GM18505 (cell line): ENCODE measurements at regions not wholly inside any gene's neighbourhood (a gene's known extent, or its start where the extent isn't known, plus 50 kb on each side); places are given as distances from the start of the nearest gene placed in this dataset.

ENCODE experiments used
- ATAC-seq: cut with Tn5 transposase; IDR thresholded peaks from one replicate; pipeline ENCODE4 v1.9.1; 2021; ENCODE audit not compliant: unreplicated experiment
- POLR2A ChIP-seq: IDR thresholded peaks from 4 replicates; pipeline ENCODE4 v1.6.1; 2011; ENCODE audit warnings: borderline replicate concordance; ENCODE audit not compliant: insufficient read depth, insufficient read length; ENCODE audit errors: extremely low read depth

DNA sequence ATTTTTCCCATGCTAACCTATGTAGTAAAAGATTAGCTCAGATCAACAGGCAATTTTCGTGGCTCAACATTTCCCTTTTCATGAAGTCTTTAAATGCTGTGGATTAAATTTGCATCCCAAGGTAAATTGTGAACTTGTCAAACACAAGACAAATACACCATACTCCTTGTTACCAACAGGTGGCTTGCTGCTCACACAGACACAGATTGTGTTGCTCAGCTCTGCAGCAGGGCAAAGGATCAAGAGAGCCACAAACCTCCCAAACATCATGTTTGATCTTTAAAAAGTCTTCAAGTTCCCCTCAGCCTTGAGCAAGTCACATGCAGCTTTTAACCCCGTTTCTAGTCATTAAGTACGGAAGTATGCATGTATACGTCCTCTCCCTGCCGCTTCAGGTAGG is 119.6 kb upstream of the CNTNAP4 start:
- TF ChIP-seq POLR2A = no peak
- no peak for ATAC-seq

DNA sequence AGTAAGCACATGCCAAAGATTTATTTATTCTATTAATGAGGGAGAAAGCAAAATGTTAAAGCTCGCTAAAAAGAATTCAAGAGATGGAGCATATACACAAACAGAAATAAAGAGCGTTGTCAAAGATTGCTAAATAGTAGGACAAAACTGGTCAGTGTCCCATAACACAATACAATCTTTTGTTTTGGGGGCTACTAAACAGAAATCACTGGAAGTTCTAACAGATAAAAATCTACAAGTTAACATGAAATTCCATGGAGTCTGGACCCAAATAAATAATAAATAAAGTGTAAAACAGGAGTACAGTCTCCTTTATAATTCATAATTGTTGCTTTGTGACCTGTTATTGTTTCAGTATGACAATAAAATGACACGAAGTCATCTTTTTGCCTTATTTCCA is 115.2 kb upstream of the CNTNAP4 start:
- ATAC-seq = no peak
- no peak for TF ChIP-seq POLR2A

DNA sequence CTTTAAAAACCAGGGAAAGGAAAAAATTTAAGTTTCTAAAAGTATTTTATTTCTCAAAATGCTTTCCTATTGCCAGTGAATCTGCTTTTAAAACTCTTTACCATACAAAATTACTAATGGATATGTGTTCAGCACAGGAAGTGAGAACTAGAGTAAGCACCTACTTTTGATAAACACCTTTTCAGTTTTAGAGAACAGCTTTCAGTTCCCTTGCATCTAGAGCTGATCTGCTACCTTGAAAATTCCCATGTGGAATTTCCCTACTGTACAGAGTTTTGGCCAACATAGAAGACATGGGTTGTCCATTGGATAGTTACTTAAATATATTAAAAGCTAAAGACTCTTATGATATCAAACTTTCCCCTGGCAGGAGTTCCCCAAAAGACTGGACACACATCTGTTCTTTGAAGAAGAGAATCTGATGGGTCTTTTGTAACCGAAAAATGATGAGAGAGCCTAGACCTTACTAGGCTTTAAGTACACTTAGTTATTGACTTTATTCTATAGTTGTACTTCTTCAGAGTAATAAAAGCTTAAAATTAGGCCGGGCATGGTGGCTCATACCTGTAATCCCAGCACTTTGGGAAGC is 112.1 kb upstream of the CNTNAP4 start:
- ATAC-seq = no peak
- no peak for TF ChIP-seq POLR2A

DNA sequence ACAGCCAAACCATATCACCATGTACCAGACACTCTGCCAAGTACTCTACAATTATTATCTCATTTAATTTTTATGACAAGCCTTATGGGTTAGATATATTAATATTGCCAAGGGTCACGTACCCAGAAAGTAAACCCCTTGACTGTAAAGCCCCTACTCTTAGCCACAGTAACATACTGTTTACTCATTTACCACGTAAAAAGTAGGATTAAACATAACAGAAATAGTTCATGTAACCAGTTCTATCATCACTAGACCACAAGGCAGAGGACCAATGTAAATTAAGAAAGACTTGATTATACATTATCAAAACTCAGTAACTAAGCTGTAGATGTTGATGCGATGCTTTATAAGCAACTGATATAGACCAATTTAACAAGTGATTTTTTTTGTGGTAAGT is 101.5 kb upstream of the CNTNAP4 start:
- ATAC-seq = no peak
- TF ChIP-seq POLR2A = no peak

DNA sequence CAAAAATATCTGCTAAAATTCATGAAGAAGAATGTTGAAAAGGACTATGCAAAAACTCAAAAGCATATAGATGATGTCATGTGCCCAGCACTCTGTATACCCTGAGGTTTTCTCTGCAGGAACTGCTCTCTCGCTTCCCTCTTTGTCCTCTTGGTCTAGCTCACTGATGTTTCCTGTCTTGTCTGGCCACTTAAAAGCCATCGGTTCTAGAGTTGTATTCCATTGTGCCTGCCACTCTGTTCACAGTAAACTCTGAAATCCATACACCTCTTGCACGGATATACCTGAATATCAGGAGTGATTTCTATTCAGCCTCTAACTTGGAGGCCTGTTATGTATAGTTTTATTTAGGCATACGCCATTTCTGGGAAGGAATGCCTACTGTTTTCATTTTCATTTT is 101.0 kb upstream of the CNTNAP4 start:
- ATAC-seq = no peak
- TF ChIP-seq POLR2A = no peak

DNA sequence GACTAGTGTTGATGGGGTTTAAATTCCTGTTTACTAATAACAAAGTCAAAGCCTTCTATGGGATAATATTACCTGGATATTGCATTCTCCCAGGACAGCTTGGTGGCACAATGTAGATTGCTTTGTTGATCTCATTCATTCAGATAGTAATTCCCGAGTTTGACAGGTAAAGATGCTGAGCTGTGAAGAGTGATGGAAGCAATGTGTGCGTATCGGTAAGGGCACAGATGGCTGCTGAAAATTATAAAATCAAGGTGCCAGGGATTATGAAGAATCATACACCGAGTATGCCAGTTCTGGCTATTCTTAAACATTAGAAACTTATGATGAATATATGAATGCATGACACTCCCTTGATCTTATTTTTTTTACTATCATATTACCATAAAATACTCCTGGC is 100.6 kb upstream of the CNTNAP4 start:
- TF ChIP-seq POLR2A = no peak
- ATAC-seq = no peak

DNA sequence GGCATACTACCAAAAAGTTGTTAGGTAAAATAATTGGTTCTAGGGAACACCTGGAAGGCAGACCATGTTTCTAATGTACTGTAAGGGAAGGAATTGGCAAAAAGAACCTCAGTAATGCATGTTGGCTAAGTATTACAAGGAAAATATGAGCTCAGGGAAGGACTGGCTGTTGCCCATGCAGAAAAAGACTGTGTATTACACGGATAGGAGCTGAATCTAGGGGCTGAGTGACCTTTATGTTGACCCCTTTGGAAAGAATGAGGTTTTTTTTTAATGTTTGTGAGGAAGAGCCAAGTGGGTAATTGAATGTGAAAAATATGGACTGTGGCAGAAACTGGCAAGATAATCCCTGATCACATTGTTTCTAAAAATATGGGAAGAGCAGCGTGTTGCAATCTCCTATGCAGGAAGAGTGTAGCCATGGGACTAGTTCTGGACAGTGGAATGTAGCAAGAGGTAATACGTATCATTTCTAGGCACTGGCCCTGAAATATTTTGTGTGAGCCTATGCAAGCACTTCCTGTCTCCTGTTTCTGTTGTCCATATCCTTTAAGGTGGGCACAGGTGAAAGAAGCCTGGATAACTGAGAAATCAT is 95.1 kb upstream of the CNTNAP4 start:
- no peak for TF ChIP-seq POLR2A

DNA sequence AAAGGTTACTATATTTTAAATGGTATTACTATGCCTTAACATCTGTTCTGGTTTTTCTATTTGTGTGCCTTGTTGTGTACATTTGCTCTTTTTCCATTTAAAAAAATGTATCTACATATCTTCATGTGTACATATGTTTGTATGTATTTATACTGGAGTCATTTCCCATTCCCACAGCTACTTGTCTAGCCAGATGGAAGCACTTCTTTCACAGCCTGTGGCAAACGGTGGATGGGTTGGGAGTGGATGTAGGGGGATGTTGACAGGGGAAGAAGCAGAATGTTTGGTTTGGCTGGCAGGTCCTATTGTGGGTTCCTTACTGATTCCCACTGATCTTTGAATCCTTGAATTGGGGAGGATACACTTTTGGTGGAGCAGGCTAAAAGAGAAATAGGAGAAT is 93.6 kb upstream of the CNTNAP4 start:
- ATAC-seq = no peak
- TF ChIP-seq POLR2A = no peak

More for the DNA sequence above, 95.1 kb upstream of the CNTNAP4 start:
- no peak for ATAC-seq

DNA sequence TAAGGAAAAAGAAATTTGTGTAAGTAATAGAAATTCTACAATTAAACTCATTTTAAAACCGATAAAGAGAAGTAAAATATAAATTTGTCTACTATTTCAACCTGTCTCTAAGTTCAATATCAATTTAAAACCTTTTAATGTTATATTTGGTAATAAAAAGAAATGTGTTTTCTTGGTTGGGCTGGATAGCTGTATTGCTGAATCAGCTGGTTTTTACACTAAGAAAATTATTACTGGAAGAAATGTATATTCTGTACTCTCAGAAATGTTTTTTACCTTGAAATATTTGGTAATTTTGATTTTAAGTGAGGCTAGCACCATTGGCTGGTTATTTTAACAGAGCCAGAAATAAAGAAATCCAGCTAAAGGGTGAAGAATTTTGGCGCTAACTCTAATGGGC is 87.1 kb upstream of the CNTNAP4 start:
- no peak for ATAC-seq
- TF ChIP-seq POLR2A = no peak

DNA sequence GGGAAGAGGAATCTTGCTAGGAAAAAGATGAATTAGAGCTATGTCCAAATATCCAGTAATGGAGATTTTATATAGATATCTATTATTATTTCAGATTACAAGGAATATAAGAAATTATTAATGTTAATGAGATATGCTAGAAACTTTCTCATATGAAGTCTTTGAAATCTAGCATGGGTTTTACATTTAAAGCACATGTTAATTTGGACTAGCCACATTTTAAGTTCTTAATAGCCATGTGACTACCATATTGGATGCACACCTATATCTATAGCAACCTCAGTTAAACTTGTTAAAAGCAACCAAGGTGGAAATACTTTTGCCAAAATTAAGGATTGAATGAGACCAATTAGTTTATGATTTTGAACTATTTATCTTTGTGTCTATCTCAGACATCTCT is 86.7 kb upstream of the CNTNAP4 start:
- TF ChIP-seq POLR2A = no peak
- no peak for ATAC-seq

DNA sequence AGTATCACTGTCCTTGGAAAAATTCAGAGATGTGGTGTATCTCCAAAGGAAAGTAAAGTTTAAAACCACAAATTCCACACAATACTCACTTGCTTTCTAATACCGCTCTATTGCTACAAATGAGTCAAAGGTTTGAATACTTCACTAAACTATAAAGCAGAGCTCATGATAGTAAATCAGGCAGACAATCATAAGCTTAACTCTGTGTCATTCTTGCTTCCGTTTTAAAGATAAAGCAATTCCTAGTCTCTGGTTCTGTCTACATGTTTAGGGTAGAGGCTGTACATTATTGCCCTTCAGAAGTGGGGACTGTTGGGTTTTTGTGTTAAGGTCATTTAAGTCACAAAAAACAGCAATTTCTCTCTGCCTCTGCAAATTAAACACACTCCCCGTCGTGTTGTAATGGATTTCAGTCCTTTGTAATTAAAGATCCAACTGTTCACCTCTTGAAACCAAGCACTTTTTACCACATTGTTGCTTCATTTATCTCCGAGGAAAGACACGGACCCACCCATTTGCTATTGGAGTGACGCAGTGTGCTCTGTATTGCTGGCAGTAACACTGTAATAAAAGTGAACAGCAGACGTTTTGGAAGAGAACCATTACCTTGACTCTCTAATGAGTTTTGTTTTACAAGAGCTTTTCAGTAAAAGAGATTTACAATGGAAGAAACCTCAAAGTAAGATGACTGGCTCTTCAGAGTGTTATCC is 83.1 kb upstream of the CNTNAP4 start:
- no peak for ATAC-seq

DNA sequence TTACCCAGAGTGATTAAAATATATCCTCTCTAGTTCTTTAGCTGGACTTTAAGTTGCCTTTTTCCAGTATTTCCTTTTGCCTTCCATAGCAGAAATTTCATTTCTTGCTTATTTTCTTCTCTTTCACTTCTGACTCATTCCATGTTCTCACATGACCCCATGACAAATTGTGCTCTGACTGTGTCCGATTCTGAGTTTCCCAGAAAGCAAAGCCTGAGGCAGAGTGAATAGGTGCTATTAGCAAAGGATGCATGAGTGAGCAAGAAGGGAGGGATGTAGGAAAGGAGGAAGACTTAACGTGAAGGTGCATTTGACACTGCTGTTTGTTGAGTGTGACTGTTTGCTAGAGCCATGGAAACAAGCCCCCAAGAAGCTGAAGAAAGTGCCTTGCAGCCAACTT is 82.6 kb upstream of the CNTNAP4 start:
- ATAC-seq = no peak
- no peak for TF ChIP-seq POLR2A

More for the DNA sequence above, 83.1 kb upstream of the CNTNAP4 start:
- TF ChIP-seq POLR2A = no peak

DNA sequence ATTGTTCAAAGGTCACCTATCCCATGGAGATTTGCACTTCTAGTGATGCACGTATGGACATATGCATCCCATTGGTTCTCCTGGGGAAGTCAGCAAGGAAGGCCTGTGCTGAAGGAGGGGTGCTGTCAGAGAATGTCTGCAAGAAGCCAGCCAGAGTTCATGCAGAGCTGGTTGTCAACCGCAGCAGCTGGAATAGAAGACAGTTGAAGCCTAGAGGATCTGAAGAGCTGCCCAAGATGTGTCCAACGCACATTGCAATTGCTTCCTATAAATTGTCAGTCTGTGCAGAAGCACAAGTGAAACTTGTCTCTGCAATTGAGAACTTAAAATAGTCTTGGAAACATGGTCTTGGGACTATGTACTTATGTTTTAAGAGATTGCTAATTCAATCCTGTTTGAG is 82.1 kb upstream of the CNTNAP4 start:
- ATAC-seq = no peak
- no peak for TF ChIP-seq POLR2A

DNA sequence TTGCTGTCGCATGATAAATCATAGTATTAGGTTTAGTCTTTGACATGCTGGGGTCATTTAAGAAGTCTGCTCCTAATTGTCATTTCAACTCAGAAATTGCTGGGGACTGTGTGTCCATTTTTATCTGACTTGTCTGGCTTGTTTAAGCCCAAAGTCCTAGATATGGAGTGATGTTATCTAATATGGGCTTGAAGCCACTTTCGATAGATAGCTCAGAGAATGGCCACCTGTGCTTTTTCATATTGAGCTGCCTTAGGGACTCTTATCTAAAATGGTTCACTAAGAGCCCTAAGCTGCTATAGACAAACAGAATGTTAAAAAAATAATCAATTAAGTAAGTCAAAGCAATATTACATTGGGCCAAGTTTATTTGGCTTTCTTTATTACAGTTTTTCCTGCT is 81.6 kb upstream of the CNTNAP4 start:
- no peak for TF ChIP-seq POLR2A
- no peak for ATAC-seq
